ENCODE measurements at regions not wholly inside any gene's neighbourhood (a gene's known extent, or its start where the extent isn't known, plus 50 kb on each side); places are given as distances from the start of the nearest gene placed in this dataset.
A peak's percentile ranks its signal among the peaks of the same experiment; 100 is the strongest.
"Not testable (repeated sequence)": the region's sequence is repeated elsewhere in the genome, so short reads cannot be mapped to it uniquely, and the experiment has no call there.

DNA sequence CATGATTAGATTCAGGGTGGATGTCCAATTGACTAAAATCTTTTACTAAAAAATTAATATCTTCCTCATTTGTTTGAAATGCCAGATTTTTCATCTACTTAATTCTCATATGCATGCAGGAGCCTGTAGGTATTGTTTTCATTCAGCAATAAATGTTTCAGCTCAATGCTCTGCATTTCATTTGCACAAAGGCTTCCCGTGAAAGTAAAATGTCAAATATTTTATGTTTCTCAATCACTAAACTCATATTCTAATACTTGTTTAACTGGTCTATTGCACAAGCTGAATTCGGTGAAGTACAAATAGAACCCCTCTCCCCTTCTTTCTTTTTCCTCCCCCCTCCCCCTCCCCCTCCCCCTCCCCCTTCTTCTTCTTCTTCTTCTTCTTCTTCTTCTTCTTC is 175.9 kb downstream of the MCHR2 start:
- no peak for DNase-seq (ENCODE audit: extremely low read depth, low read depth)
- no peak for TF ChIP-seq CTCF (IDR thresholded peaks at IDR 0.05; ENCODE audit: low read depth, low read length)

DNA sequence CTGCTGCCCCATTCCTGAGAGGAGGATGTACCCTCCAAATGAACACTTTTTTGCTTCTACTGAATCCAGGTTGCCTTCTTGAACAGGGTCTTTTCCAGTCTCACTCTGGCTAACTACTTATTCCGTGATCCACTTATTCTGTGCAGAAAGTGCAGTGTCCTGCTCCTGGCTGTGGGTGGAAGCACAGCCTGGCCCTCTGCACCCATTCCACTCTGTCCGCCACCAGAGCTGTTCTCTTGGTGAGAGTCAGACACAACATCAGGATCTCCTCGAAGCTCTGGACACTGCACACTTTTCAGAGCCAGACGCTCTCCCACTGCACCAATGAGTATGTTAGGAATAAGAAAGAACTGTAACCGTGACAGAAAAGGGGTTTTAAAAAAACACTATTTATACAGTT is 174.2 kb downstream of the MCHR2 start:
- DNase-seq (ENCODE audit: extremely low read depth, low read depth) = no peak
- no peak for TF ChIP-seq CTCF (IDR thresholded peaks at IDR 0.05; ENCODE audit: low read depth, low read length)

DNA sequence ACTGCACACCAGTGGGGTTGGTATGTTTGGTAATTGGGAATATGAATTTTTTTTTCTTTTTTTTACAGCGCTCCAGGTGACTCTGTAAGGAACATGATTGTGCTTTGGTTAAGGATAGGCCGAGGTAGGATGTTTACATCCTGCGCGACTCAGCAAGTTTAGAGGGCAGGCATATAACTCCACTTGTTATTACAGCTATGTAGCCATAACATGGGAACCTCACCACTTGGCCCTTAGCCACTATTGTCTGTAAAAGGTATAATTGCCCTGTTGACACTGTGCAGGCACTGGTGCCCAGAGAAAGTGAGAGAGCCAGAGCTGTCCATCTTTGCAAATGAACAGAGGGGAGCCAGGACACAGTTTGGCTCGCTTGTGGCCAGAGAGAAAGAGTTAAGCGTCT is 172.9 kb downstream of the MCHR2 start:
- no peak for DNase-seq (ENCODE audit: extremely low read depth, low read depth)
- no peak for TF ChIP-seq CTCF (IDR thresholded peaks at IDR 0.05; ENCODE audit: low read depth, low read length)

DNA sequence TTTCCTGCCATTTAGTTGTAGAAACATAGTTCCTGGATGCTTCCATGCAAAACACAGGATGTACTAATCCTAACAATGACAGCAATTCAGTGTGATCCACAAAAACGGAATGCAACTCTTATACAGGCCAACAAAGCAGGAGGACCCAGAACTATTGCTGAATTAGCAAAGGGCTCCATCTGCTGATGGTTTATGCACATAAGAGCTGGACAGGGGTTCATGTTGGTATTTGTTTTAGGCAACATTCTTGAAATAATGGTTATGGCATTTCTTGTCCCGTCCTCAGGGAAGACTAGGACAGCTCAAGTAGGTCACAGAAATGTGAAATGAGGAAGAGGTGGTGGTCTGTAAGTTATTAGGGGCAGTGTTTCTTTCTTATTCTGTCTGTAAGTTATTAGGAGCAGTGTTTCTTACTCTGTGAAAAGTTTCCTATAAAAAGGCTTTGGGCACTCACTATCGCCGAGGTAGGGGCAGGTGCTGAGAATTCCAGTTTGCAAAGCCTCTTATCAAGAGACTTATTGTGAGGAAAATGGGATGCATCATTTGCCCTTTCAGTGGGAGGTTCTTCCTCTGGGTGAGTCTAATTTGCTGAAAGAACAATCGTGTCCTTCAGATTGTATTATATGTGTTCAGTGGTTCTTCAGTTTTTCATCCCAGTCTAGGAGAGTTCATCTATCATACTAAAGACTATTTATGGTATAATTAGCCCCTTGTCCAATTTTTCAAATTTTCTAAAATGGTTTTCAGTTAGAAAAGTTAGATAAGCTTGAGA is 171.1 kb downstream of the MCHR2 start:
- TF ChIP-seq CTCF (IDR thresholded peaks at IDR 0.05; ENCODE audit: low read depth, low read length) = peak; percentile 39
- DNase-seq (ENCODE audit: extremely low read depth, low read depth) = peak; percentile 11

- DNase-seq (ENCODE audit: extremely low read depth, low read depth) = not testable (repeated sequence)
Observed at GRCh38 chr6:99823513-99824235, 170.3 kb downstream of the MCHR2 start.

DNA sequence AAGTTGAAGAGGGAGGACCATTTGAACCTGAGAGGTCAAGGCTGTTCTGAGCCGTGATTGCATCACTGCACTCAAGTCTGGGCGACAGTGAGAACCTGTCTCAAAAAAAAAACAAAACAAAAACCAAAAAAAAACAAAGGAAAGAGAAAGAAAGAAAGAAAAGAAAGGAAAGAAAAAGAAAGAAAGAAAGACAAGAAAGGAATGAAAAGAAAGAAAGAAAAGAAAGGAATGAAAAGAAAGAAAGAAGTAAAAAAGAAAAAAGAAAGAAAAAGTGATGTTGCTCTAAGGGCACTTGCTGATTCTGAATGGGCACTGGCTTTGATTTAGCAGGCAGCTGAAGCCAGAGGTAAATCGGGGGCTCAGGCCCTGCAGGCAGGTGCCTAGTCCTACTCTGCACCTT is 161.0 kb downstream of the MCHR2 start:
- DNase-seq (ENCODE audit: extremely low read depth, low read depth) = no peak
- no peak for TF ChIP-seq CTCF (IDR thresholded peaks at IDR 0.05; ENCODE audit: low read depth, low read length)

DNA sequence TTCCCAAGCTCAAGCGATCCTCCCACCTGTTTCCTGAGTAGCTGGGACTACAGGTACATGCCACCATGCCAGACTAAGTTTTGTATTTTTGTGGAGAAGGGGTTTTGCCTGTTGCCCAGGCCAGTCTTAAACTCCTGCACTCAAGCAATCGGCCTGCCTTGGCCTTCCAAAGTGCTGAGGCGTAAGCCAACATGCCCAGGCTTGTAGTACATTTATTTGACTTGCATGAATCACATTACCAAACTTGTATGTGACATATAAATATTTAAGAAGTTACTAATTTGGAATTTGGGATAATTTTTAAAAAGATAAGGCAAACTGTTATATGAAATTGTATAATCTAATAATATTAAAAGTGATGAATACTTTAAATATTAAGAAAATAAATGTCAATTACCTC is 157.6 kb downstream of the MCHR2 start:
- TF ChIP-seq CTCF (IDR thresholded peaks at IDR 0.05; ENCODE audit: low read depth, low read length) = no peak
- no peak for DNase-seq (ENCODE audit: extremely low read depth, low read depth)

Measured in AG09319 (cell line).